GM21360 (cell line): ENCODE measurements at regions not wholly inside any gene's neighbourhood (a gene's known extent, or its start where the extent isn't known, plus 50 kb on each side); places are given as distances from the start of the nearest gene placed in this dataset.
A peak's percentile ranks its signal among the peaks of the same experiment; 100 is the strongest.

ENCODE experiments used
- ATAC-seq: cut with Tn5 transposase; IDR thresholded peaks from one replicate; pipeline ENCODE4 v1.9.1; 2021; ENCODE audit warnings: mild to moderate bottlenecking, moderate library complexity; ENCODE audit not compliant: unreplicated experiment

DNA sequence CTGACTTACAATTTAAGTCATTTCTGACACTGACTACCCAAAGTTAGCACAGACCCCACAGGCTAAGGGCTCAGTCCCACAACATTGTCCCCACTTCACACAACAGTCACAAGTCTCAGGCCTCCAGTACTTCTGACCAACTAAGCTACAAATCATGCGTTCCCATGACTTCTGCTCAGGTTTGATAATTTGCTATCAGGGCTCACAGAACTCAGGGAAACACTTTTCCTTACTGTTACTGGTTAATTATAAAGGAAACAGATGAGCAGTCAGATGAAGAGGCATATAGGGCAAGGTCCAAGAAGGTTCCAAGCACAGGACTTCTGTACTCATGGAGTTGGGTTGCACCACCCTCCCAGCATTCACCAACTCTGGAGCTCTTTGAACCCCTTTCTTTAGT is 151.2 kb upstream of the TNR start:
- ATAC-seq, result no peak

DNA sequence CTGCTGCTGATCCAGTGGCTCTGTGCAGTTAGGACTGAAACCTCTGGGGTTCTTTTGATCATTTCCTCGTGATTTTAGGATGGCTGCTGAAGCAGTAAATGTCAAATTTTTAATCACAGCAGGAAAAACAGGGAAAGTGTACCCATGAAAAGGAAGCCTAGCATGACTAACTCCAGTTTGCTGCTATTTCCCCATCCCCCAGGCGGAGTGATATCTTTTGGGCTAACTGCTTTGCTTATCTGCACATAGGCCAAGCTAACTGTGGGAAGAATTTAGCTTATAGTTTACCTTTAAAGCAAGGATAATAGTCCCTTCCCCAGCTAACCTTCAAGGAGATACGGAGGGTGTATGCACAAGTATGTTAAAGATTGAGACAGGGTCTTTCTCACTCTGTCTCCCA is 149.8 kb upstream of the TNR start:
- ATAC-seq, result no peak

DNA sequence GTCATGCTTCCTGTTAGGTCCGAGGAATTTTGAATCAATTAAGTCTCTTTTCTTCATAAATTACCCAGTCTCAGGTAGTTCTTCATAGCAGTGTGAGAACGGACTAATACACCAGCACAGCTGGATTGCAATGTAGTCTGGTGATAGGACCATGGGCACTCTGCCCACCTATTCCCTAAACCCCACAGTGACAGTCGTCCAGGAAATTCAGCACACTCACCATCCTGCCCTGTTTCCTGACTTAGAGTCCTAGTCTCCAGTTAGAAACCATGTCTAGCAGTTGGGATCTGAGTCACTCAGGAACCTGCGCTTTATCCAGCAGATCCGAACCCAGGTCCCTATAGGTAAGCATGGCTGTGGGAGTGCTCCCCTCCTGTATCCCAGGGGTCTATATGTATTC is 149.3 kb upstream of the TNR start:
- no peak for ATAC-seq

DNA sequence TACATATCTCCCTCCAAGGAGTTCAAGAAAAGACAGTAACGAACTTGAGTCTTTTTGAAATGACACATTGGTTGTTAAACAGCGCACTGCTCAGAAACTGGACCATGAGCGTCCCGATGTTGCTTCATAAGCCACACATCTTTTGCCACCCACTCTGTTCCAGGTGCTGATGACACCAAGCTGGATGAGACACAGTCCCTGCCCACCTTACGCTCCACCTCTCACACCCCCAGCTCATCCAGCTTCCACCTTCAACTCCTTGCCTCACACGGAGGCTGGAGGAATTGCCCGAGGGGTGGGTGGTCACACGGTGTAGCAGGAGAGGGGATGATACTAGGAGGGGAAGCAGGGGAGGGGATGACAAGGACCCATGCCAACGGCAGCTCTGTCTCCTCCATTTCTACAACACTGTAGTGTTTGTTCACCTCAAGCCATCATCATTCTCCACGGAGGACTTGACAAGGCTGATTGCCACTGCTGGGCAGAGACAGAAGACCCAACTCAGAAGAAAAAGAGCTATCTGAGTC is 148.5 kb upstream of the TNR start:
- ATAC-seq, result no peak

DNA sequence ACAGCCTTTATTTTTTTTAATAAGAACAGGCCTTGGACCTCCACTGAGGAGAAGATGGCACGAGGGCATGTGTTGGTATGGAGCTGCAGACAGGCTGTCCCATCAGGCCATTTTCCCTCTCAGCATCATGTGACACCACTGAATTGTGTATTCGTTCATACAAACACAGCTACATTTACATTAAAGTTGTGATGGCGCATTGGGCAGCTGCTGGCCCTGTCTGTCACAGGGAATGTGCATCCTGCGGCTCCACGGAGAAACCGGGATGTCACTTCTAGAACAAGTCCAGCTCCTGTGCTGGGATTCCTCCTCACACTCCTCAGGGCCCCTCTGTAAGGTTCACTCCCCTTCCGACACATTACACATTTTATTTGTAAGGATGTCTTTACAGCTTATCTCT is 147.6 kb upstream of the TNR start:
- no peak for ATAC-seq

DNA sequence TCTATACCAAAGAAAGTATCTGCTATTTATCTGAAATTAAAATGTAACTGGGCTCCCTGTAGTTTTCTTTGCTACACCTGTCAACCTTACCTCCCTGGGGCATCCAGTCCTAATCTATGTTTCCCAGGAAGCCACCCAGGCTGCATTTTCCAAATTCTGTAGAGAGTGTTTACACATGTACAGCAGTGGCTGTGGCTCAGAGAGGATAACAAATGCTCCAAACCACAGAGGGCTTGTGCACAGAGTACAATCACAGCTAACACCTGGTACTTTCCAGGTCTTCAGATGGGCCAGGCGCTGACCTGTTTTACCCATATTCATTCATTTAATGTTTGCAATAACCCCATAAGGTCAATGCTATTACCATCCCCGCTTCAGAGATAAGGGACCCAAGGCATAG is 146.5 kb upstream of the TNR start:
- ATAC-seq, result no peak

DNA sequence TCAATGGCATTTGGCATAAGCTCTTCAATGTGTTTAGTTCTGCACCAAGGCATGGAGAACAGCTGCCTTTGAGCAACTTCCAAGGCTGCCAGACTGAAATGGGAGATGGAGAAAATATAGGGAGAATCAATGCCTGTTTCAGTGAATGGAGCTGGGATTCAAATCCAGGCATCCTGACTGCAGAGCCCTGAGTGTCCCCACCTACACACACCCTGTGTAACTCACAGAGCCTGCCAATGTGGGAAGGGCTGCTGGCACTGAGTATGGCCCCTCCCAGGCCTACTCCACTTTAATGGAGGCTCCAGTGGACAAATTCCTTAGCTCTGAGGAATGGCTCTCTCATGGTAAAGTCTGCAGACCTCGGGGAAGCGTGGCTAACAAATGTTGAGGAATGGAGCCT is 145.6 kb upstream of the TNR start:
- no peak for ATAC-seq

DNA sequence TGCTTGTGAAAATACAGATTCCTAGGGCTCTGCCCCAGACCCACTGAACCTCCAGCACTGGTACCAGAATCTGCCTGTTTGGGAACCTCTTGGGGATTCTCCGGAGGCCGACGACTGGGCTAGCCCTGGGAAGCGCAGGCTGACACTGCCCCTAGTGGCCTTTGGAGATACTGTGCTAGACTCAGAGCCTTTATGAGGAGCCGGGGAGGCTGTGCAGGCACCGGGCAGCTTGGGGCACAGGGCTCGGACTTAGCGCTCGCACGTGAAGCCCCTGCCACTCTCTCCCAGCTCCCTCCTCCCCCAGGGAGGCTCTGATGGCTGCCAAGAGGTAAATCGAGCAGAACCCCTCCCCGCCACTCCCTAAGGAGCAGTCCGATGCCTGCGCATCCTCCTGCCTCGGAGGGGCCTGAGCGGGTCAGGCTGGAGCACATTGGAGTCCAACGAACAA is 144.6 kb upstream of the TNR start:
- ATAC-seq, result peak; percentile 95

DNA sequence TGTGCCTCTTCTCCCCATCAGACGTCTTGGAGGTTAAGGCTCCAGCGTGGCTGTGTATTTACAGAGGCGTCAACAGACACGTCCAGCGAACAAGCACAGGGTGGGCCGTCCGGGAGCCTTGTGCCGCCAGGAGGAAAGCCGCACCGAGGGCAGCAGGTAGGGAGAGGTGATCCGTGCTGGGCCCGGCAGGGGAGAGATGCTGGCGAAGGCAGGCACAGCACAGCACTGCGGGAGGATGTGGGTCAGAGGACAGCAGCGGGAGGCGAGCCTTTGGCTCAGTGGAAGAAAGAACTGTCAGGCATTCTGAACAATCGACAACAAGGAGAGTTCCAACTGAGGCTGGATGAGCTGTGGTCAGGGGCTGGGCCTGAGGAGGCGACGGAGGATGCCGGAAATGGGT is 144.1 kb upstream of the TNR start:
- no peak for ATAC-seq

DNA sequence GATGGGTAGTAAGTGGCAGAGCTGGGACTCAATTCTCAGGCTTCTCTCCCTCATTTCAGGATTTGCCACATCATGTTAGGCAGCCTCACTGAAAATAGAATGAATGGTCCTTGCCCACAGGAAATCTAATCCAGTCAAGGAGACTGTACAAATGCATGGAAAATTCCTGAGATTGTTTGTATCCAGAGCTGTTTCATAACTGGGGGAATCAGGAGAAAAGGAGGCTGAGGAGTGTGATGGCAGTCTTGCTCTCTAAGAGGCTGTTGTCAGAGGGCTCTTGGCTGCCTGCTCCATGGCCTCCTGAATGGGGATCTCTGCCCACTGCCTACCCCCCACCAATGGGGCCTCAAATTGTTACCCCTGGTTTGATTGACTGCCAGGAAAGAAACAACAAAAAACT is 141.9 kb upstream of the TNR start:
- no peak for ATAC-seq

DNA sequence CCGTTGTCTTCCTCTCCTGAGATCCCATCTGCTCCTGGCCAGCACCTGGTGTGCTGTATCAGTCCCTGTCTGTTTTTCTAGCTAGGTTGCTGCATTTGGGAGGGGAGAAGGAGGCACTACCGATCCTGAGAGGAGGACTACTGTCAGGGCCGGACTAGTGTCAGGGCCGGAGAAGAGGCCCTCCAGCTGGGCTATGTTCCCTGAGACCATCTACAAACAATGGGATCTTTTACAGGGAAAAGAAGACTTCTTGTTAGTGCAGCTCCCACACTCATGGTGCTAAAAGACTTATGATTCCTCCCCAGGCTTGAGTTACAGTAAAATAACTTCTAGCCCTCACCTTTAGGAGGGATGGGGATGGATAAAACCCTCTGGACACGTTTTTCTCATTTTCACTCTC is 141.0 kb upstream of the TNR start:
- ATAC-seq, result no peak

DNA sequence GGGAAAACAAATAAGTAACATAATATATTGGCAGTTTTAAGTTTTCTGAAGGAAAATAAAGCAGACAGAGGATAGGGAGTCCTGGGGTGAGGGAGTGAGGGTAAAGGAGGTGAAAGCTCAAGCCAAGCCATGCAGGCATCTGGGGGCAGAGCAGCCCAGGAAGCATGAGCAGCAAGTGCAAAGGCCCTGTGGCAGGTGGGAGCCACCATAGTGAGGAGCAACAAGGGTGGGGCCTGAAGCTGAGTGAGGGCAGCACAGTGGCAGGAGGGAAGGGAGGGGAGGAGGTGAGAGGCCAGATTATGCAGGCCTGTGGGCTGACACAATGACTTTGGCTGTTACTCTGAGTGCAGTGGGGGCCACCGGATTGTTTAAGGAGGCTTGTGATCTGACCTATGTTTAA is 138.8 kb upstream of the TNR start:
- ATAC-seq, result no peak

DNA sequence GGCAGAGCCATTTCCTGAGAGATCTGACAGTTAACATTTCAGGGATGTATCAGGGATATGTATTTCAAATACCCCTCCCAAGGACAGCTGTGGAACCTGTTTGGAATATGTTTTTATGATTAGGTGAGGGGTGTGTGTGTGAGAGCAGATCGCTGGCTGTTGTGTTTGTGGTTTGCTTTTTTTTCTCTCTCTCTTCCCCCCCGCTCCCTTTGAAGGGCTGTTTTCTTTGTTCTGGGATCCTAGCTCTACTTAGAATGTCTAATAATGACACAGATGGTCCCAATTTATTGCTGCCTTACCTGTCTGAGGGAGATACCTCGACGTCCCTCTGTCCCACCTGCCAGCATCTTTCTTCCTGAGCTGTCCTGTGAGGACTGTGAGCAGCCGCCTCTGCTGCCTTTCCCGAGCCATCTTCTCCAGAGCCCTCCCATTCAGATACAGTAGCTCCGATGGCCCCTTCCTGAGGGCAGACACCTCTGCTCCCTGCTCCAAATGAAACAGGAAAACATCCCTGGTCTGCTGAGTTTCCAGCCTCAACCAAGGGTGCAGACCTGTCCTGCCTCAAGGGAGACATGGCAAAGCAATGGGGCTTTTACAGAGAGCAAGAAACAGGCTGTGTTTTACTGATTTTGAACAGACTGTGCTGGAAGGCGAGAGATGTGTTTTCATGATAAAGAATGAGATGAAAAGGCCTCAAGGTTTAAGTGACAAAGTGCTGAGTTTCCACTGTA is 138.0 kb upstream of the TNR start:
- no peak for ATAC-seq

DNA sequence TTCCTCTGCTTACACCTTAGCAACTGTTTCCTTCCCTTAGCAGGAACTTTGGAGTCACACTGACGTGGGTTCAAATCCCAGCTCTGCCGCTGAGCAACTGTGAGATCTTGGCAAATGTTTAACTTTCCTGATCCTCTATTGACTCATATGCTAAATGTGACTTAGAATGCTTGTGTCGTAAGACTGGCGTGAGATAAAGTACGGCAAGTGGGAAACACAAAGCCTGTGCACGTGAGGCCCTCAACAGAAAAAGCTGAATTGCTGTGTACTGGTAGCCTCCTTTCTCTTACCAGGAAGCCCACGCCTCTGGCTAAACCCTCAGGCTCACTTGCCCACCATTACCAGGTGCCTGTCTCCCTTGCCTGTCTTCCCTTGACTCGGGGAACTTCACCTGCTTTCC is 135.4 kb upstream of the TNR start:
- ATAC-seq, result no peak

DNA sequence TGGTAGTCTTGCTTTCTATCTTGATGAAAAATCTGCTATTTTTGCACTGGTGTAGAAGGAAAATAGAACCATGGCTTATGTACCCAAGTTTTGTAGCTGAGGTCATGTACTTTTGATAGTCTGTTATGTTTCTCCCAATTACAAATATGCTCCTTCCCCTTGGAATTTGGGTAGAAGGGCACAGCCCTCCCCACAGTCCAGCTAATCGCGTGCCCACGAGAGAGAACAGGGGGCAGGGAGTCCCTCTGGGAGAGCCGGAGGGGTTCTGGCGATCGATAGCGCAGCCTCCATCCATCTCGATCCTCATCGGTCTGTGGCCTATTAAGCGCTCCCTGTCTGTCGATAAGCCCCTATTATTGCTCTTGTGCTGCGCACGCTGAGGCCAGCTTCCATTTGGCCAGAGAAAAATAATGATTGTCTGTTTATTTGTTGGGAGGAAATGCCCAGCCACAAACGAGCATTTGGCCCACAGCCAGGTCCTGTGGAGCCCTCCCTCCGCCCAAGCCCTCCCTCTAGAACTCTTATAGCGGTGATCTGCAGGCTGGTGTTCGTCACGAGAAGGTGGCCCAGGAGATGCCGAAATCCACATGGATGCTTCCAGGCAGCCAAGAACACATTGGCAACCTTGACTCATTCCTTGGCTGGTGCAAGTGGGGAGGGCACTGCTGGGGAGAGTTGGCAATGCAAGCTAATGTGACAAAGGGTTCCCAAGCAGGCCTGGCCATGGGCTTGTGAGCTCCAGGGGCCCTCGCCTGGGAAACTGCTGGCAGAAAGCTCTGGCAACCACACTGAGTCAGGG is 134.7 kb upstream of the TNR start:
- no peak for ATAC-seq

DNA sequence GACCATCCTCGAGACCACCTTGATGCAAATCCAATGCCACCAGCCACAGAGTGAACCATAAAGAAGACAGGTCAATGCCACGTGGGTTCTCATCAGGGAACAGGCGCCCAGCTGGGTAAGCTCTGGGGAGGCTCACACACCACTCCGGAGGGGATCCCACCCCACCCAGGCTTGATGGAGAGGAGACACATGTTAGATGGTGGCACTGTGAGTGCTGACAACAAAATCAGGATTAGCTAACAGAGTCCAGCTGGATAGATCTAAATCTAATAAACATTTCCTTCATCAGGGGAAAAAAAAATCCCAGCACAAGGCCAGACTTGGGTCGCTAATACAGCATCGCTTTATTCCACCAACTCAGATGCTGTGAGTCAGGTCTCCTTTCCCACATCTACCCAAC is 132.2 kb upstream of the TNR start:
- no peak for ATAC-seq

DNA sequence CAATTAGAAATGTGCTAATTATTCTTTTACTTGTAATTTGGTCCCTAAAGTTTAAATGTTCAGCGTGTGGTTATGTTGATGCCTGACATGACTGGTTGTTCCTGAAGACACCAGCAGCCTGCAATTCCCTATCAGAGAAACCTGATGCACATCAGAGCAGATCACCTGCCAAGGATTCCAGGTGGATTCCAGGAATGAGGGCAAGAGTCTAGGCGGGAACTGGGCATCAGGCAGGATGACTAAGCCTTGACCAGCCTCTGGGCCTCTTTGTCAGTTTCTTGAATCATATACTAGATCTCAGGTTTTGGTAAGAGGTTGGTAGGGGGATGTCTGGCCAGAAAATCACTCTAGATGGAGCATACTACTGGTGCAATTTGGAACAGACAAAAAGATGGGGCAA is 130.7 kb upstream of the TNR start:
- no peak for ATAC-seq

DNA sequence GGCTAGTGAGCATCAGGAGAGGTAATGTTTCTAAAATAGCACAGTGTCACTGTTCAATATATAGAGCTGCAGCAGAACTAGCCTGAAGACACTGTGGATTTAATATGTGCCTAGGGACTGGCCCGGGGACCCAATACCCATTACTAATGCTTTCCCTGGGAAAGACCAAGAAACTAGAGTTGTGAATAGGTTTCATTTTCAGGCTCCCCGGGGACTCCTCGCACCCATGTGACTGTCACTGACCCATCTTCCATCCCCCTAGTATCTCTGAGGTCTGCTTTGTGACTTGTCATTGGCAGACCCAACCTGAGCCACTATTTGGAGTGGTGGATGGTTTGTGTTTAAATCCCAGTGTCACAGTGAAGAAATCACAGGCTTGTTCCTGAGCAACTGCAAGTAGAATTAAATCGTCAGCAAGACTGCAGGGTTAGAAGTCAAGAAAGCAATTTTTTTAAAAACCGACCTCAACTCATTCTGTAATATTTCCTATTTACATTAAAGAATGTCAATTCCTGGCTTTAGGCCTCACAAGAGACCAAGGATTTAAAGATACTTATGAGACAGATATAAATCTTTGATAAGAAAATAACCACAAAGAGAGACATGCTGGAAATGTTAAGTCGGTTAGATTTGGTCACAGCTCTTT is 130.0 kb upstream of the TNR start:
- ATAC-seq, result peak; percentile 91

DNA sequence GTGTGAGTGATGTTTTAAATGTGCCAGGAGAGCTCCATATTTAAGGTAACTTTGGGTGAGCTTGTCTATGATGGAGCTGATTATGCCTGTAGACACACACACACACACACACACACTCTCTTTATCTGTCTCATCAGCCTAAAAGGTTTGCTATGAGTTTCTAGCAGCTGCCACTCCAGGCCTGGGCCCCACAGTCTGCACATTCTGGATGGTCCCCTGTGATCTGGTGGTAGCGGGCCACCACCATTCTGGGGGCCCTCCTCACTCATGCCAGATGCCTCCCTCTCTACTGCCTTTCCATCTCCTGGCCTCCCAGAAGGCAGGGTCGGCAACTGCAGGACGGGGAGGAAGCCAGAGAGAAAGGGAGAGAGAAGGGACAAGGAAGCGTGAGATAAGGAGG is 129.2 kb upstream of the TNR start:
- no peak for ATAC-seq

DNA sequence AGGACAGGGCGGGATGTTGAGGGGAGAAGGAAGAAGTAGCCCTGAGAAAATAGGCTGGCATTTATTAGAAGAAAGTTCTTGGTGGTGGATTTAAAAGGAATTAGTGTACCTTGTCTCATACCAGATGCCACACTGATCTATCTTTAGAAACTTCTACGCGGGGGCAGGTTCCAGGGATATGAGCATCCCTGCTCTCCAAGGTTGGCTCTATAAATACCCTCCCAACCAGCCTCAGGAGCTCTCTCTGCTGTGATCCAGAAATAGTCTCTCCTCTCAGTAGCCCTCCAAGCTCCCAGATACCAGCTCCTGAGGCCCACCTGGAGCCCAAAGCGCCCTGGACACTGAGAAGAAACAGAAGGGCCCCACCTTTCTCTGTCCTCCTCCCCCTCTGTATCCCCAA is 128.3 kb upstream of the TNR start:
- no peak for ATAC-seq

DNA sequence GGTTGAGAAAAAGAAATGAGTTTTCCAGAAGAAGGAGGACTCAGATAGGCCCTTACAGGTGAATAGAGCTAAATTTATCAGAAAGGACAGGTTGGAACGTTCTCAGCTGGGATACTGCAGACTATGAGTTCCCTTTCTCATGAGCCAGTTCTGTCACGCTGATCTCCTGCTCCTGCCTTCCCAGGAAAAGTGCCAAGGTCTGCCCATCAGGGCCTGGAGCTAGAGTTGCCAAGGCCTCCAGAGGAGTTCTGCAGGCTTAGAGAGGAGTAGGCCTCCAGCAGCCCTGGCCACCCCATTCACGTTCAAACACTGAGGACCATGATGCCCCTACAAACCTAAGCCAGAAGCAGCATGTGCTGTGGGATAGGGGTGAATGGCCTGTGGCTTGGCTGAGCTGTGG is 126.8 kb upstream of the TNR start:
- ATAC-seq, result no peak

DNA sequence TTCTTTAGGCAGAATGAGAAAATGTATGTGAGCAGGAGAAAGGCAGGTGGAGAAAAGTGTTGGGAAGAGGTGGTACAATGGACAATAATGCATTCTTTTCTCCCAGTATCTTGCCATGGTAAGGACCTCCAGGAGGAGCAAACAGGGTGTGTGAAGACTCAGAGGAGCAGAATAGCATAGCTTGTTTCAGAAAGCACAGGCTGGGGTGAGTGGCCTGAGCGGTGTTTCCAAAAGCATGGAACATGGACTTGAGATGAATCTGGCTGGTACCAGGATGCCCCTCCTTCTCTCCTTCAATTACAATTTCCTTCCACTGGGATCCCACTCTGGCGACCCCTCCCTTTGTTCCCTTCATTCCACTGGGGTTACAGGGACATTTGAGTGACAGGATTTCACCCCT is 123.4 kb upstream of the TNR start:
- ATAC-seq, result no peak
